Fibroblast of lung (primary cell): ENCODE measurements at regions not wholly inside any gene's neighbourhood (a gene's known extent, or its start where the extent isn't known, plus 50 kb on each side); places are given as distances from the start of the nearest gene placed in this dataset.

Source experiments
- EZH2 ChIP-seq: IDR thresholded peaks from 2 replicates; pipeline ENCODE4 v1.5.1; 2012; ENCODE audit warnings: low read length, control low read depth, mild to moderate bottlenecking; ENCODE audit errors: missing control alignments
- TF ChIP-seq, protein P1 (sequence below), 2 donors: IDR thresholded peaks in 1 of 2; conservative IDR thresholded peaks in 1 of 2; 1 replicate in 1 of 2; 2 replicates in 1 of 2; pipeline ENCODE4 v1.5.1; 2011 to 2012; ENCODE audit warnings: low read length in 2 of 2, control low read depth in 1 of 2, inconsistent platforms in 1 of 2, low read depth in 1 of 2, mild to moderate bottlenecking in 1 of 2

DNA sequence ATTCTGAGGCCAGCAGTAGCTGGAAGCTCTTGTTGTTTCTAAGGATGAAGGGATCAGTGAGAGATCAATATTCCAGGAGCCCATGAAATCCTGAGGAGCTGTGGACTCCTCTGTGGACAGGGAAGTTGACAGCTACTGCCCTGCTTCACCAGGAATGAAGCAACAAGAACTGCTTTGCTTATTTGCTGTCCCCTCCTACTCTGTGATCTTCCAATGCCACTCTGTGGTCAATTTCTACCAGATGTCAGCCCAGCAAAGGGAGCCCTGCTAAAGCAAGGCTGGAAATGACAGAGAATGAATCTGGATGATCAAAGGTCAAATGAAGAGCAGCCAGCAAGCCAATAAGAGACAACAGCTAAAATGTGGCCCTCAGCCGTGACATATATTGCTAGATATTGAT lies 227.5 kb upstream of the CHRM2 start:
- TF ChIP-seq, protein P1, sequence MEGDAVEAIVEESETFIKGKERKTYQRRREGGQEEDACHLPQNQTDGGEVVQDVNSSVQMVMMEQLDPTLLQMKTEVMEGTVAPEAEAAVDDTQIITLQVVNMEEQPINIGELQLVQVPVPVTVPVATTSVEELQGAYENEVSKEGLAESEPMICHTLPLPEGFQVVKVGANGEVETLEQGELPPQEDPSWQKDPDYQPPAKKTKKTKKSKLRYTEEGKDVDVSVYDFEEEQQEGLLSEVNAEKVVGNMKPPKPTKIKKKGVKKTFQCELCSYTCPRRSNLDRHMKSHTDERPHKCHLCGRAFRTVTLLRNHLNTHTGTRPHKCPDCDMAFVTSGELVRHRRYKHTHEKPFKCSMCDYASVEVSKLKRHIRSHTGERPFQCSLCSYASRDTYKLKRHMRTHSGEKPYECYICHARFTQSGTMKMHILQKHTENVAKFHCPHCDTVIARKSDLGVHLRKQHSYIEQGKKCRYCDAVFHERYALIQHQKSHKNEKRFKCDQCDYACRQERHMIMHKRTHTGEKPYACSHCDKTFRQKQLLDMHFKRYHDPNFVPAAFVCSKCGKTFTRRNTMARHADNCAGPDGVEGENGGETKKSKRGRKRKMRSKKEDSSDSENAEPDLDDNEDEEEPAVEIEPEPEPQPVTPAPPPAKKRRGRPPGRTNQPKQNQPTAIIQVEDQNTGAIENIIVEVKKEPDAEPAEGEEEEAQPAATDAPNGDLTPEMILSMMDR (conservative IDR thresholded peaks at IDR 0.05 in 1 of 2, IDR thresholded peaks at IDR 0.05 in 1 of 2; ENCODE audit: low read depth in 1 of 2, low read length in 2 of 2), result no peak
- TF ChIP-seq EZH2, result no peak
